Tibial nerve (tissue), 4 donors: ENCODE measurements at regions not wholly inside any gene's neighbourhood (a gene's known extent, or its start where the extent isn't known, plus 50 kb on each side); places are given as distances from the start of the nearest gene placed in this dataset.
"Not testable (repeated sequence)": the region's sequence is repeated elsewhere in the genome, so short reads cannot be mapped to it uniquely, and the experiment has no call there.

ENCODE experiments used
- DNase-seq, 2 donors: peaks; one replicate each; pipeline ENCODE4 v3.0.0-alpha.2; 2019; ENCODE audit warnings: low spot score in 2 of 2
- H3K27ac ChIP-seq, 4 donors: fragments of 200-600 bp; sonication (generic) in 3 of 4; one replicate each; pipeline ENCODE4 v1.5.1; 2017 to 2019; ENCODE audit warnings: mild to moderate bottlenecking in 1 of 4
- H3K27me3 ChIP-seq, 2 donors: fragments of 200-600 bp; sonication (generic) in 1 of 2; one replicate each; pipeline versions ENCODE4 v1.5.1 to v1.6.0; 2017 to 2019
- H3K36me3 ChIP-seq, 3 donors: fragments of 200-600 bp; sonication (generic); one replicate each; pipeline ENCODE4 v1.5.1; 2018 to 2019
- H3K4me1 ChIP-seq, 4 donors: fragments of 200-600 bp; sonication (generic) in 3 of 4; one replicate each; pipeline ENCODE4 v1.5.1; 2017 to 2019
- H3K4me3 ChIP-seq, 4 donors: fragments of 200-600 bp; sonication (generic) in 3 of 4; one replicate each; pipeline ENCODE4 v1.5.1; 2017 to 2019; ENCODE audit warnings: mild to moderate bottlenecking in 1 of 4, moderate library complexity in 1 of 4
- H3K9me3 ChIP-seq, 4 donors: fragments of 200-600 bp; sonication (generic) in 3 of 4; one replicate each; pipeline ENCODE4 v1.5.1; 2017 to 2019
- WGBS, 2 donors: methylation state at CpG; one replicate each; pipeline ENCODE4 v1.1.5; 2018; 5-methylcytosine and 5-hydroxymethylcytosine counted together

DNA sequence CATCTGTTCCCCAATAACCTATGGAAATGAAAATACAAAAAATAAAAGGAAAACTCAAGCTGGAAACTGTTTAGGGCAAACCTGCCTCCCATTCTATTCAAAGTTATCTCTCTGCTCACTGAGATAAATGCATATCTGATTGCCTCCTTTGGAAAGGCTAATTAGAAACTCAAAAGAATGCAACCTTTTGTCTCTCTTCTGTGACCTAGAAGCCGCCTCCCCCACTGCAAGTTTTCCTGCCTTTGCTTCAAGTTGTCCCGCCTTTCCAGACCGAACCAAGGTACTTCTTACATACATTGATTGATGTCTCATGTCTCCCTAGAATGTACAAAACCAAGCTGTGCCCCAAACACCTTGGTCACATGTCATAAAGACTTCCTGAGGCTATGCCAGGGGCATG is 115.9 kb upstream of the NBPF26 start:
- H3K4me1 ChIP-seq = not testable (repeated sequence)
- no CpG with 5 or more reads among the region's 3 CpGs for WGBS, 2 donors

DNA sequence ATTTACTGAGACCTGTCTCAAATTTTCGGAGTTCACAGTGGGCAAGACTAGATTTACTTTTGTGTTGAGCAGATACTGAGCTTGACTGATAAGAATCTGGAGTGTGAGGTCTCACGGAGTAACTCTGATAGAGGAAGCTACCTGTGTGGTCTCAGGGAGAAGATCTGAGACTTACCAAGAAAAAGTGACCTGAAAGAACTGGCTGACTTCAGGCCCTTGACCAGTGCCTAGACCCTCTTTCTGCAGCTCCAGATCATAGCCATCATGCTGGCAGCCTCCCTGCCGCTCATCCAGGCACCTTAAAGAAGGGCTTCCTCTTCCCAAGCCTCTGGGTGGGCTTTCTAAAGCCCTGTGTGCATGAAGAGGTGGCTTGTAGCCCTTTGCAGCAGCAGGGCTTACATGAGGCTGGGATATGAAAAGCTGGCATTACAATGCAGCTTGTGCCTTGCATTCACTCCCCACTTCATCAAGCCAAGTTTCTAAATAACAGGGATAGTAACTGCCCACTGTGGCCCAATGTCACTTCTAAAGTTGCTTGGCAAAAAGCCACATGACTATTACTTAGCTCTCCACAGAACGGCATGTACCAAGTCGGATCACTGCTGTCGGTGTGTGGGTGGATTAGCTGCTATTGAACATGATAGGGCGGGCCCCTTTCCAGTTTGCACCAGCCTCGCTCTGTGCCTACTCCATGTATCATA is 115.3 kb upstream of the NBPF26 start:
- DNase-seq, H3K36me3 ChIP-seq, H3K4me1 ChIP-seq, H3K27ac ChIP-seq, H3K27me3 ChIP-seq, H3K4me3 ChIP-seq, H3K9me3 ChIP-seq: not testable (repeated sequence)
- WGBS, 2 donors = no CpG with 5 or more reads among the region's 8 CpGs

More for the DNA sequence above, 115.9 kb upstream of the NBPF26 start:
- H3K9me3 ChIP-seq, H3K27ac ChIP-seq, H3K4me3 ChIP-seq, DNase-seq, H3K27me3 ChIP-seq, H3K36me3 ChIP-seq: not testable (repeated sequence)

- not testable (repeated sequence) for H3K36me3 ChIP-seq, H3K9me3 ChIP-seq, H3K4me1 ChIP-seq, H3K27ac ChIP-seq, H3K27me3 ChIP-seq, DNase-seq, H3K4me3 ChIP-seq
- WGBS, 2 donors = no CpG with 5 or more reads among the region's 3 CpGs
Observed at GRCh38 chr1:120609015-120609573, 114.7 kb upstream of the NBPF26 start.

GRCh38 chr1:120609834-120610233 is 113.9 kb upstream of the NBPF26 start:
- H3K4me3 ChIP-seq, H3K27me3 ChIP-seq, H3K27ac ChIP-seq, H3K4me1 ChIP-seq, H3K9me3 ChIP-seq, DNase-seq, H3K36me3 ChIP-seq: not testable (repeated sequence)
- no CpG with 5 or more reads among the region's 6 CpGs for WGBS, 2 donors

DNA sequence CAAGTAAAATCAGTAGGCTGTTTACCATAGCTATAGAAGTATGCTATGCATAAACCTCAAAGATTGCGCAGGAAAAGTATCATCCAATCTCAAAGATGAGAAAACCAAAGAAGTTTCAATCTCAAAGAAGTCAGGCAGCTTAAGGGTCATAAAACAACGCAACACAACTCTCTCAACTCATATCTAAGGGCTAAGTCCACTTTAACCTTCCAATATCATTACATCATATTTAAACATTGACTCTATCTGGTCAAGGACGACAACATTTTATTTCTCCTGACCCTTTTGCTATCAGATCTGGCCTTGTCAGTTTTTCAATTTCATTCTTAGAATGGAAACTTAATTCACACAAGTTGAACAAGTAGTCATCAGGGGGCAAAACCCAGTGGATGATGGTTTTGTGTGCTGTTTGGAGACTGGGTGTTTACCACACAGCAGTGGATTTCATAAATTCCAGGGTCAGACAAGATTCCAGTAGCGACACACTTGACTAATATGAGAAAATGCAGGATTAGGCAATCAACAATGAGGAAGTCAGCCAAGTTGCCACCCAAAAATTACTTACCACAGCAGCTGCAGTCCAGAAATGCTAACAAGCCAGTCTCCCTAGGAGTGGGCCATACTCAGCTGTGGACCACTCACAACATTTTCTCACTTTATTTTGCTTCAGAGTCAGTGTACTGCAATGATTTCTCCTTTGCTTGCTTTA is 108.7 kb upstream of the NBPF26 start:
- not testable (repeated sequence) for H3K27me3 ChIP-seq, H3K27ac ChIP-seq, H3K4me3 ChIP-seq, H3K9me3 ChIP-seq, DNase-seq, H3K36me3 ChIP-seq, H3K4me1 ChIP-seq
- WGBS, 2 donors = no CpG with 5 or more reads among the region's 4 CpGs

GRCh38 chr1:120617493-120617892 is 106.3 kb upstream of the NBPF26 start:
- DNase-seq = not testable (repeated sequence)
- WGBS, 2 donors = no CpG with 5 or more reads among the region's 3 CpGs

GRCh38 chr1:120619867-120620692 is 103.7 kb upstream of the NBPF26 start:
- H3K9me3 ChIP-seq, H3K4me1 ChIP-seq, H3K4me3 ChIP-seq, H3K27me3 ChIP-seq, H3K27ac ChIP-seq, H3K36me3 ChIP-seq, DNase-seq: not testable (repeated sequence)
- WGBS, 2 donors = no CpG with 5 or more reads among the region's 25 CpGs

More at GRCh38 chr1:120617493-120617892, 106.3 kb upstream of the NBPF26 start:
- not testable (repeated sequence) for H3K4me3 ChIP-seq, H3K9me3 ChIP-seq, H3K27me3 ChIP-seq, H3K4me1 ChIP-seq, H3K36me3 ChIP-seq, H3K27ac ChIP-seq

- H3K9me3 ChIP-seq, H3K27me3 ChIP-seq, DNase-seq, H3K27ac ChIP-seq, H3K4me1 ChIP-seq, H3K36me3 ChIP-seq, H3K4me3 ChIP-seq: not testable (repeated sequence)
- WGBS, 2 donors = no CpG with 5 or more reads among the region's 5 CpGs
Observed at GRCh38 chr1:120620693-120620969, 103.1 kb upstream of the NBPF26 start.

- no CpG with 5 or more reads among the region's 5 CpGs for WGBS, 2 donors
- not testable (repeated sequence) for H3K36me3 ChIP-seq
Observed at GRCh38 chr1:120621278-120621677, 102.5 kb upstream of the NBPF26 start.

DNA sequence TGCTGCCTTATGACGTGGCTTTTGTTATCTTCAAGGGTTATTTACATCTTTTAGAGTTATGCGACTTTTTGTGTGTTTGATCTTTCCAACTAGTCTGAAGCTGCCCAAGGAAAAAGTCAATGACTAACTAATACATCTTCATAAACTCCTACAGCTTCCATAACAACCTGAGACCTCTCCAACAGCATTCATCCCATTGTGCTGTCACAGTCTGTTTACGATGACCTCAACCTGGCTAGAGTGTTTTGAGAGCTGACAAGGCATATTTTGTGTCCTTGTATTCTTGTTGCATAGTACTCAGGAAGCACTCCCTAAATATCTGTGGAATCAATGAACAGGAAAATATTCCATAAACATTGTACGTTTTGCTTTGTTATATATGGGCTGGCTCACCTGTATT is 100.2 kb upstream of the NBPF26 start:
- H3K36me3 ChIP-seq, H3K4me1 ChIP-seq, H3K9me3 ChIP-seq, H3K27ac ChIP-seq, H3K4me3 ChIP-seq, H3K27me3 ChIP-seq, DNase-seq: not testable (repeated sequence)
- WGBS, 2 donors = no CpG with 5 or more reads among the region's 4 CpGs

More at GRCh38 chr1:120621278-120621677, 102.5 kb upstream of the NBPF26 start:
- H3K27me3 ChIP-seq, H3K9me3 ChIP-seq, H3K27ac ChIP-seq, H3K4me3 ChIP-seq, DNase-seq, H3K4me1 ChIP-seq: not testable (repeated sequence)

DNA sequence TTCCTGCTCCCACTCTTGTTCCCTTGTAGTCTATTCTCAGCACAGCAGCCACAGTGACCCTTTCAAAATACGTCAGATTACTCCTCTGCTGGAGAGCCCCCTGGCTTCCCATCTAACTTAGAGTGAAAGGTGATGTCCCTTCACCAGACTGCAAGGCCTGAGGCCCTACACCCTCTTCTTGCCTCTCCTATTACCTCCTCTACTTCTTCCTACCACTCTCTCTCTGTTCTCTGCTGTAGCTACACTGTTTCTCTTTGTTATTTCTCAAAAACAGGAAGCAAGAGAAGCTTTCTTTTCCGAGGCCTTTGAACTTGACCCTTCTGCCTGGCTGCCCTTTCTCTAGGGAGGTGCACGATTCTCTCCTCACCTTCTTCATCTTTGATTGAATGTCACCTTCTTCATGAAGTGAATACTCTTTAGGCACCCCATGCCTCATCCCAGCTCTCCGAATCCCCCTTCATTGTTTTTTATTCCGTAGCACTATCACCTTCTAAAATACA is 99.1 kb upstream of the NBPF26 start:
- not testable (repeated sequence) for H3K27ac ChIP-seq, H3K4me1 ChIP-seq, DNase-seq, H3K36me3 ChIP-seq, H3K9me3 ChIP-seq, H3K27me3 ChIP-seq, H3K4me3 ChIP-seq
- no CpG with 5 or more reads among the region's 5 CpGs for WGBS, 2 donors

DNA sequence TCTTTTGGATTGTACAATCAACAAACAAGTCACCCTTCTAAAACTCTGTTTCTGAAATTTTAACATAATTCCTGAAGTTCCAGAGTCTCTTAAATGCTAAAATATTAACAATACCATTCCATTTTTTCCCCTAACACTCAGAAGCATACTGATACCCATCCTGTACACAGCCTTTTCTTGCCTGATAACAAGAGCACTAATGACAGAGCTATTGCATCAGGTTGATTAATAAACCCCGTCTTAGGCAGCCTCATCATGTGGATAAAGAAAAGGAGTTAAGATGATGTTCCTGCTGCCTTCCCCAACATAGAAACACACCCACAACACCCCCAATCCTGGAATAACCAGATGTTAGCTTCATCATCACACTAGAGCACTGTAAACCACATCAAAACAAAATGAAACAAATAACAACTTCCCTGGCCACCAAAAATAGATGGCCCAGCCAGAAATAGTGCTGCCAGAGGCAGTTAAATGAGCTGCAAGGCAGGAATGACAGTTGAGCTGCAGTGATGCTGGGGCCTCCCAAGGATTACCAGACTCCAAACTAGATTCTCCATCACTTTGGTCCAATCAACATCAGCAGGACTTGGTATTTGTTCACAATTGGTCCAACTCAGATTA is 93.8 kb upstream of the NBPF26 start:
- H3K4me3 ChIP-seq, H3K9me3 ChIP-seq, H3K27me3 ChIP-seq, H3K27ac ChIP-seq, H3K4me1 ChIP-seq, DNase-seq, H3K36me3 ChIP-seq: not testable (repeated sequence)
- WGBS, 2 donors = no CpG with 5 or more reads among the region's 1 CpG
